HEK293 (cell line): ENCODE measurements at regions not wholly inside any gene's neighbourhood (a gene's known extent, or its start where the extent isn't known, plus 50 kb on each side); places are given as distances from the start of the nearest gene placed in this dataset.
"Not testable (repeated sequence)": the region's sequence is repeated elsewhere in the genome, so short reads cannot be mapped to it uniquely, and the experiment has no call there.

Experiments
- ZNF274 ChIP-seq, 2 experiments: fragments of 200-500 bp in 1 of 2; fragments of 450-650 bp in 1 of 2; sonication (Bioruptor generic) in 1 of 2; formaldehyde crosslinking in 1 of 2; IDR thresholded peaks; 2 replicates each; pipeline versions ENCODE4 v1.5.1 to v1.6.1; 2014 to 2016; ENCODE audit warnings: borderline replicate concordance in 1 of 2, inconsistent platforms in 1 of 2, low read length in 1 of 2, missing biosample characterization in 1 of 2, missing genetic modification characterization in 1 of 2
- ZNF341 ChIP-seq: fragments of 450-650 bp; formaldehyde crosslinking; IDR thresholded peaks from 2 replicates; pipeline ENCODE4; 2016; ENCODE audit warnings: low read depth, missing biosample characterization, missing genetic modification characterization
- ZNF514 ChIP-seq: fragments of 450-650 bp; formaldehyde crosslinking; IDR thresholded peaks from 2 replicates; pipeline ENCODE4 v1.5.1; 2016; ENCODE audit warnings: missing biosample characterization, missing genetic modification characterization
- TF ChIP-seq, protein P1 (sequence below): fragments of 450-650 bp; IDR thresholded peaks from 2 replicates; pipeline ENCODE4 v1.5.1; 2018; ENCODE audit warnings: missing biosample characterization, missing genetic modification characterization
- TF ChIP-seq, protein P2 (sequence below): fragments of 450-650 bp; formaldehyde crosslinking; IDR thresholded peaks from 2 replicates; pipeline ENCODE4 v1.5.1; 2016; ENCODE audit warnings: missing biosample characterization, missing genetic modification characterization

DNA sequence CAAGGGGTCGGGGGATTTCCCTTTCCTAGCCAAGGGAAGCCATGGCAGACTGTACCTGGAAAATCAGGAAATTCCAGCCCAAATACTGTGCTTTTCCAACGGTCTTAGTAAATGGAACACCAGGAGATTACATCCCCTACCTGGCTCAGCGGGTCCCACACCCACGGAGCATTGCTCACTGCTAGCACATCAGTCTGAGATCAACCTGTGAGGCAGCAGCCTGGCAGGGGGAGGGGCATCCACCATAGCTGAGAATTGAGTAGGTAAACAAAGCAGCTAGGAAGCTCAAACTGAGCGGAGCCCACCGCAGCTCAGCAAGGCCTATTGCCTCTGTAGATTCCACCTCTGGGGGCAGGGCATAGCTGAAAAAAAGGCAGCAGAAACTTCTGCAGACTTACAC, 192.0 kb downstream of the ETAA1 start:
- TF ChIP-seq, protein P1, sequence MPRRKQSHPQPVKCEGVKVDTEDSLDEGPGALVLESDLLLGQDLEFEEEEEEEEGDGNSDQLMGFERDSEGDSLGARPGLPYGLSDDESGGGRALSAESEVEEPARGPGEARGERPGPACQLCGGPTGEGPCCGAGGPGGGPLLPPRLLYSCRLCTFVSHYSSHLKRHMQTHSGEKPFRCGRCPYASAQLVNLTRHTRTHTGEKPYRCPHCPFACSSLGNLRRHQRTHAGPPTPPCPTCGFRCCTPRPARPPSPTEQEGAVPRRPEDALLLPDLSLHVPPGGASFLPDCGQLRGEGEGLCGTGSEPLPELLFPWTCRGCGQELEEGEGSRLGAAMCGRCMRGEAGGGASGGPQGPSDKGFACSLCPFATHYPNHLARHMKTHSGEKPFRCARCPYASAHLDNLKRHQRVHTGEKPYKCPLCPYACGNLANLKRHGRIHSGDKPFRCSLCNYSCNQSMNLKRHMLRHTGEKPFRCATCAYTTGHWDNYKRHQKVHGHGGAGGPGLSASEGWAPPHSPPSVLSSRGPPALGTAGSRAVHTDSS (tag by site-specific recombination): not testable (repeated sequence)
- TF ChIP-seq, protein P2, sequence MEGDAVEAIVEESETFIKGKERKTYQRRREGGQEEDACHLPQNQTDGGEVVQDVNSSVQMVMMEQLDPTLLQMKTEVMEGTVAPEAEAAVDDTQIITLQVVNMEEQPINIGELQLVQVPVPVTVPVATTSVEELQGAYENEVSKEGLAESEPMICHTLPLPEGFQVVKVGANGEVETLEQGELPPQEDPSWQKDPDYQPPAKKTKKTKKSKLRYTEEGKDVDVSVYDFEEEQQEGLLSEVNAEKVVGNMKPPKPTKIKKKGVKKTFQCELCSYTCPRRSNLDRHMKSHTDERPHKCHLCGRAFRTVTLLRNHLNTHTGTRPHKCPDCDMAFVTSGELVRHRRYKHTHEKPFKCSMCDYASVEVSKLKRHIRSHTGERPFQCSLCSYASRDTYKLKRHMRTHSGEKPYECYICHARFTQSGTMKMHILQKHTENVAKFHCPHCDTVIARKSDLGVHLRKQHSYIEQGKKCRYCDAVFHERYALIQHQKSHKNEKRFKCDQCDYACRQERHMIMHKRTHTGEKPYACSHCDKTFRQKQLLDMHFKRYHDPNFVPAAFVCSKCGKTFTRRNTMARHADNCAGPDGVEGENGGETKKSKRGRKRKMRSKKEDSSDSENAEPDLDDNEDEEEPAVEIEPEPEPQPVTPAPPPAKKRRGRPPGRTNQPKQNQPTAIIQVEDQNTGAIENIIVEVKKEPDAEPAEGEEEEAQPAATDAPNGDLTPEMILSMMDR (tag by site-specific recombination): not testable (repeated sequence)
- TF ChIP-seq ZNF341; ZNF514 (tag by site-specific recombination); ZNF274 (IDR thresholded peaks at IDR 0.05; ENCODE audit: low read length); ZNF274 (tag by site-specific recombination; IDR thresholded peaks at IDR 0.05; ENCODE audit: borderline replicate concordance): not testable (repeated sequence)
